ENCODE measurements at regions not wholly inside any gene's neighbourhood (a gene's known extent, or its start where the extent isn't known, plus 50 kb on each side); places are given as distances from the start of the nearest gene placed in this dataset.
A peak's percentile ranks its signal among the peaks of the same experiment; 100 is the strongest.

- no peaks in the 10 kb centered on the region for H3K9me3 Mint-ChIP-seq
- H3K36me3 Mint-ChIP-seq (ENCODE audit: low read depth) = no peaks in the 10 kb centered on the region
- no peak for TF ChIP-seq CTCF (IDR thresholded peaks at IDR 0.05; ENCODE audit: unreplicated experiment in 3 of 3)
- no peaks in the 10 kb centered on the region for H3K27me3 Mint-ChIP-seq (ENCODE audit: low read depth)
- H3K4me3 Mint-ChIP-seq = no peak overlapping the region
- H3K27ac Mint-ChIP-seq = no peak overlapping the region
- H3K4me1 Mint-ChIP-seq = no peaks in the 10 kb centered on the region
These were observed 719.4 kb downstream of the EPM2A start for GRCh38 chr6:145015739-145016558.

GRCh38 chr6:145017051-145017450, 718.3 kb downstream of the EPM2A start:
- H3K9me3 Mint-ChIP-seq = no peaks in the 10 kb centered on the region

GRCh38 chr6:145017516-145017915, 717.8 kb downstream of the EPM2A start:
- Mint-ChIP-seq H3K36me3 (ENCODE audit: low read depth) (no peaks in the 10 kb centered on the region), H3K27ac (peak overlapping the region in 1 of 3 experiments; percentile 48), H3K4me3 (no peak overlapping the region), H3K27me3 (ENCODE audit: low read depth) (no peaks in the 10 kb centered on the region), H3K4me1 (no peaks in the 10 kb centered on the region), H3K9me3 (no peaks in the 10 kb centered on the region)
- TF ChIP-seq CTCF (IDR thresholded peaks at IDR 0.05; ENCODE audit: unreplicated experiment in 3 of 3) = no peak

More at GRCh38 chr6:145017051-145017450, 718.3 kb downstream of the EPM2A start:
- no peaks in the 10 kb centered on the region for H3K36me3 Mint-ChIP-seq (ENCODE audit: low read depth)
- TF ChIP-seq CTCF (IDR thresholded peaks at IDR 0.05; ENCODE audit: unreplicated experiment in 3 of 3) = no peak
- no peak overlapping the region for H3K4me3 Mint-ChIP-seq
- peak overlapping the region in 1 of 3 experiments; percentile 48 for H3K27ac Mint-ChIP-seq
- H3K27me3 Mint-ChIP-seq (ENCODE audit: low read depth) = no peaks in the 10 kb centered on the region
- no peaks in the 10 kb centered on the region for H3K4me1 Mint-ChIP-seq

GRCh38 chr6:145018027-145018426, 717.3 kb downstream of the EPM2A start:
- Mint-ChIP-seq H3K4me3 (no peak overlapping the region), H3K27ac (no peak overlapping the region), H3K9me3 (no peaks in the 10 kb centered on the region), H3K4me1 (no peaks in the 10 kb centered on the region), H3K36me3 (ENCODE audit: low read depth) (no peaks in the 10 kb centered on the region), H3K27me3 (ENCODE audit: low read depth) (no peaks in the 10 kb centered on the region)
- no peak for TF ChIP-seq CTCF (IDR thresholded peaks at IDR 0.05; ENCODE audit: unreplicated experiment in 3 of 3)

GRCh38 chr6:145020114-145020513, 715.2 kb downstream of the EPM2A start:
- no peaks in the 10 kb centered on the region for H3K36me3 Mint-ChIP-seq (ENCODE audit: low read depth)
- no peaks in the 10 kb centered on the region for H3K9me3 Mint-ChIP-seq
- H3K27me3 Mint-ChIP-seq (ENCODE audit: low read depth) = no peaks in the 10 kb centered on the region
- H3K4me1 Mint-ChIP-seq = no peaks in the 10 kb centered on the region
- H3K27ac Mint-ChIP-seq = no peak overlapping the region
- no peak for TF ChIP-seq CTCF (IDR thresholded peaks at IDR 0.05; ENCODE audit: unreplicated experiment in 3 of 3)
- no peak overlapping the region for H3K4me3 Mint-ChIP-seq

GRCh38 chr6:145020543-145020942, 714.8 kb downstream of the EPM2A start:
- Mint-ChIP-seq H3K4me3 (no peak overlapping the region), H3K27ac (no peak overlapping the region), H3K4me1 (no peaks in the 10 kb centered on the region), H3K9me3 (no peaks in the 10 kb centered on the region), H3K27me3 (ENCODE audit: low read depth) (no peaks in the 10 kb centered on the region), H3K36me3 (ENCODE audit: low read depth) (no peaks in the 10 kb centered on the region)
- TF ChIP-seq CTCF (IDR thresholded peaks at IDR 0.05; ENCODE audit: unreplicated experiment in 3 of 3) = no peak

Measured in nephron (organoid).